Dendritic cell treated with granulocyte-macrophage colony-stimulating factor and Interleukin-4, amounts not matched to agents 40 ng/mL and 50 ng/mL, for 4 days (primary cell): ENCODE measurements at regions not wholly inside any gene's neighbourhood (a gene's known extent, or its start where the extent isn't known, plus 50 kb on each side); places are given as distances from the start of the nearest gene placed in this dataset.

Experiments
- H3K27ac Mint-ChIP-seq: one replicate; pipeline ENCODE4 v1.8.0; 2022; ENCODE audit warnings: mild to moderate bottlenecking, mixed read lengths
- H3K27me3 Mint-ChIP-seq: one replicate; pipeline ENCODE4 v1.8.0; 2022; ENCODE audit warnings: mild to moderate bottlenecking, mixed read lengths
- H3K36me3 Mint-ChIP-seq: one replicate; pipeline ENCODE4 v1.8.0; 2022; ENCODE audit warnings: low read depth, mixed read lengths
- H3K4me1 Mint-ChIP-seq: one replicate; pipeline ENCODE4 v1.8.0; 2022; ENCODE audit warnings: low read depth, mixed read lengths
- H3K4me3 Mint-ChIP-seq: one replicate; pipeline ENCODE4 v1.8.0; 2022; ENCODE audit warnings: mild to moderate bottlenecking, moderate library complexity, mixed read lengths
- H3K9me3 Mint-ChIP-seq: one replicate; pipeline ENCODE4 v1.8.0; 2022; ENCODE audit warnings: mixed read lengths
- intact Hi-C: fragments of 100-400 bp; cut with micrococcal nuclease; formaldehyde crosslinking; loops from one replicate; pipeline ENCODE4 v1.15.0; 2022

DNA sequence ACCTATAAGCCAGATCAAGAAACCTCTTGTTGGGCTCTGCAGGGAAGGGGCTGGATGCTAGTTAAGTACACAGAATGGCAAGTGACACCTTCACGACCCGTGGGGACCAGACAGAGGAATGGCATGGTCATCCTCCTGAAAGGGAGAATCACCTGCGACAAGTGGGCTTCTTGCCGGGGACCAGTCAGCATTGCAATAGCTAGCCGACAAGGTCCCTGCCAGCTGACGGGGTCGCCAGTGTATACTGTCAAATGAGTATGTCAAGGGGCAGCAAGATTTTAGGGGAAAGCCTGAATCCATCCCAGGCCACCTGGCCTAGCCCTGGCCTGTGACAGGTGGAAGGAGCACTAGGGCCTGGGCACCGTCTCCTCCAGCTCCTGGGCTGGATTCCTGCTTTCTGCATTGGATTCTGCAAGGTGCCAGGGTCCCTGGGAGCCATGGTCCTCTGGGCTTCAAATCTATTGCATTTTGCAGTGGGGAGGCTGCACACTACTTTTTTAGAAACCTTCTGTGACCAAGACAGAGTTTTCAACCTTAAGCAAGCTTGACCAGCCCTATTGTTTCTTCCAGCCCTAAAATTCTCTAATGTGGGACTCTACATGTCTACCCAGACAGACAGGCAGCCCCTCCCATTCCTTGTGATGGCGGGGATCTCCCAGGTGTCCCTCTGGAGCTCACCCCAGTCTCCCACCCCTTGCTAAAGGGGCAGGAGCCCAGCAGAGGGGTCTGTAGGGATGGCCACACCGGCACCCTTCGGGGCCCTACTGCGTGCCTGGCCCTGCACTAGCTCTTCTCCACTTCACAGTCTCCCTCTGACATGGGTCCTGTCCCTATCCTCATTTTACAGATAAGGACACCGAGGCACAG, 178.5 kb downstream of the GLI2 start:
- Mint-ChIP-seq H3K4me1 (no peaks in the 10 kb centered on the region), H3K27ac (no peak overlapping the region), H3K4me3 (no peak overlapping the region), H3K27me3 (no peaks in the 10 kb centered on the region), H3K36me3 (no peaks in the 10 kb centered on the region), H3K9me3 (no peaks in the 10 kb centered on the region)
- intact Hi-C loops: no loop called here

DNA sequence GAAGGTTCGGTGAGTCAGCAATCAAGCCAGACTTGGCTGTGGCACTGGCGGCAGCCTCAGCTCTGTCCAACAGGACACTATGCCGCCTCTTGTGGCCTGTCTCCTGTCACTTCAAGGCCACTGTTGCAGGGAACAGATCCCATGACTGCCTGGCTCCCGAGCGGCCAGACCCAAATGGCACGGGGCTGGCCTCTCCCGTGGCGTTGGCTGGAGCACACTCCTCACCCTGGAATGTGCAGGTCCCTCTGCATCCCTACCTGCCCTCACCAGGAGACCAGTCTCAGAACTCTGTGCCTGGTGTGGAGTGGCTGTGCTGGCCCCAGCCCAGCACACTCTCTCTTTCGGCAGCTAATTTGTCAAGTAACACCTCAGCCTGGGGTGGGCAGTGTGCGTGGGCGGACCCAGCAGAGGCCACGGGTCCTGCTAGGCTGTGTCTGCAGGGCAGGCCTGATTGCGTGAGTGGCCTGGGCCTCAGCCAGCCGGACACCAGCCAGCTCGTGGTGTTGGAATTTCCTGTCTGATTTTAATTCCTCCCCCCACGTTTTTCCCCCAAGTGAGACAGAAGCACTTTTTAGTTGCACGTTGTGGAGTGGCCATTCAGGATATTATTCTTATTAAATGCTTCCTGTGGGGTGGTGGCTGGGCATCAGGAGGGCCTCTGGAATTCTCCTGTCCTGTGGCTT, 179.3 kb downstream of the GLI2 start:
- Mint-ChIP-seq H3K4me1 (no peaks in the 10 kb centered on the region), H3K27ac (no peak overlapping the region), H3K9me3 (no peaks in the 10 kb centered on the region), H3K4me3 (no peak overlapping the region), H3K27me3 (no peaks in the 10 kb centered on the region), H3K36me3 (no peaks in the 10 kb centered on the region)
- intact Hi-C loops: no loop called here

DNA sequence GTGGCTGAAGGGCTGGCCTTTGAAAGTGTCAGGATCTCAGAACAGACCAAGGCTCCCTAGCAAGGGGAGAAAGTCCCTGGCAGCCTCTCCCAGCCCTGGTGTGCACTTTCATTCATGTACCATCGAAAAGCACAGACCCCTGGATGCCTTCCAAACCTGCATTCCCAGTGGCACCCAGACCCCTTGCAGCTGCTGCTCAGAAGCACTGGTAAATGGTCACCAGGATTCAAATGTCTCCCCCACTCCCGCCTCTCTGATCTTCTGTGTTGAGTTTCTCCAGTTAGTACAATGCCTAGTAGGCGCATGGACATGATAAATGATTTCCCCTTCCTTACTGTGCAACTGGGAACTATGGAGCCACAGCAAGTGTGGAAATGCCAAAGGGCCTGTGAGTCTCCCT, 180.0 kb downstream of the GLI2 start:
- no peaks in the 10 kb centered on the region for H3K36me3 Mint-ChIP-seq
- no peaks in the 10 kb centered on the region for H3K27me3 Mint-ChIP-seq
- H3K4me1 Mint-ChIP-seq: no peaks in the 10 kb centered on the region
- no peak overlapping the region for H3K4me3 Mint-ChIP-seq
- no peaks in the 10 kb centered on the region for H3K9me3 Mint-ChIP-seq
- intact Hi-C loops: no loop called here
- no peak overlapping the region for H3K27ac Mint-ChIP-seq

DNA sequence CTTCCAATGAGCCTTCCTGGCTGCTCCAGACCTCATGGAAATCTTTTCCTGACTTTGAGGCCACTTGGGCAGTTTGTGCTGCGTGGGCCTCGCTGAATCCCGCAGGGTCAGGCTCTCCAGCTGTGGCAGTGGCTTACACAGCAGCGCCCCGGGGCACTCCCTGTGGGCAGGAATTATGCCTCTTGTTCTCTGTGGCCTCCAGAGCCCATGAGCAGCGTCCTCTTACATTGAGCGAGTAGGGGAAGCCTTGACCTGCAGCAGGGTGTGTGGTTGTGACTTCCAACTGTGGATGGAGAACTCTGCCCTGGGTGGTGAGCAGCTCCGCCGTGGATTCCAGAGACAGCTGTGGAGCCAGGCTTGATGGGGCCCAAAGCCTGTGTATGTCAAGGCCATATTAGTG, 180.8 kb downstream of the GLI2 start:
- no peaks in the 10 kb centered on the region for H3K27me3 Mint-ChIP-seq
- intact Hi-C loops: no loop called here
- H3K4me3 Mint-ChIP-seq: no peak overlapping the region
- no peaks in the 10 kb centered on the region for H3K36me3 Mint-ChIP-seq
- no peaks in the 10 kb centered on the region for H3K4me1 Mint-ChIP-seq
- H3K9me3 Mint-ChIP-seq: no peaks in the 10 kb centered on the region
- H3K27ac Mint-ChIP-seq: no peak overlapping the region

DNA sequence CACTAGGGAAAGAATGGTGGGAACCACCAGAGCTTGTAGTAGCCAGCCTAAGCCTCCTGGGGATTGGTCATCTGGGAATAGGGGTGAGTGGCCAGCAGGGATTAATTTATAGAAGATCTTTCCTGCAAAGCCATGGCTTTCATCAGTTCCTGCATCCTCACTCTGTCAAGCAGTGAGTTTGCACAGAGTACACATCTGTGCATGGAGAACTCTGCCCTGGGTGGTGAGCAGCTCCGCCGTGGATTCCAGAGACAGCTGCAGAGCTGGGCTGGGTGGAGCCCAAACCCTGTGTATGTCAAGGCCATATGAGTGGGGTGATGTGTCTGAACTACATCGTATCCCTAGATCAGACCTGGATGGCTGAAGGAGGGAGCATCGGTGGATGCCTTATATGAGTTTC, 182.2 kb downstream of the GLI2 start:
- intact Hi-C loops: no loop called here
- no peaks in the 10 kb centered on the region for H3K27me3 Mint-ChIP-seq
- H3K27ac Mint-ChIP-seq: no peak overlapping the region
- no peaks in the 10 kb centered on the region for H3K9me3 Mint-ChIP-seq
- H3K4me1 Mint-ChIP-seq: no peaks in the 10 kb centered on the region
- no peak overlapping the region for H3K4me3 Mint-ChIP-seq
- no peaks in the 10 kb centered on the region for H3K36me3 Mint-ChIP-seq

DNA sequence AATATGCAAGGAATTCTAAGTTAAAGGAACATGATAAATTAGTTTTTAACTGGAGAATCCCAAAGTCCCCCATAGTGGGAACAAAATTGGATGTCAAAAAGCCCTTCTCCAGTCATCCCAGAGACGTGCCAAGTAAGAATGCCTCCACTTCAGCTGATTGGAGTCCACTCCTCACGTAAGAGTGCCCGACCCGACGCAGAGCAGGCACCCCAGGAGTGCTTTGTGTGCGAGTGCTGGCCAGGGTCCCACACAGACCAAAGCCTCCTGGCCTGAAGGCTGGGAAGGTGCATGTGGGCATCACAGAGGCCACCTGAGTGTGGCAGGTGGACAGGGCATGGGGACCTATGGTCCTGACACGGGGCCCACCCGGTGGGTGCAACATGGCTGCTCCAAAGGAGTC, 183.5 kb downstream of the GLI2 start:
- no peaks in the 10 kb centered on the region for H3K4me1 Mint-ChIP-seq
- H3K9me3 Mint-ChIP-seq: no peaks in the 10 kb centered on the region
- no peaks in the 10 kb centered on the region for H3K27me3 Mint-ChIP-seq
- no peak overlapping the region for H3K4me3 Mint-ChIP-seq
- no peaks in the 10 kb centered on the region for H3K36me3 Mint-ChIP-seq
- intact Hi-C loops: no loop called here
- no peak overlapping the region for H3K27ac Mint-ChIP-seq

DNA sequence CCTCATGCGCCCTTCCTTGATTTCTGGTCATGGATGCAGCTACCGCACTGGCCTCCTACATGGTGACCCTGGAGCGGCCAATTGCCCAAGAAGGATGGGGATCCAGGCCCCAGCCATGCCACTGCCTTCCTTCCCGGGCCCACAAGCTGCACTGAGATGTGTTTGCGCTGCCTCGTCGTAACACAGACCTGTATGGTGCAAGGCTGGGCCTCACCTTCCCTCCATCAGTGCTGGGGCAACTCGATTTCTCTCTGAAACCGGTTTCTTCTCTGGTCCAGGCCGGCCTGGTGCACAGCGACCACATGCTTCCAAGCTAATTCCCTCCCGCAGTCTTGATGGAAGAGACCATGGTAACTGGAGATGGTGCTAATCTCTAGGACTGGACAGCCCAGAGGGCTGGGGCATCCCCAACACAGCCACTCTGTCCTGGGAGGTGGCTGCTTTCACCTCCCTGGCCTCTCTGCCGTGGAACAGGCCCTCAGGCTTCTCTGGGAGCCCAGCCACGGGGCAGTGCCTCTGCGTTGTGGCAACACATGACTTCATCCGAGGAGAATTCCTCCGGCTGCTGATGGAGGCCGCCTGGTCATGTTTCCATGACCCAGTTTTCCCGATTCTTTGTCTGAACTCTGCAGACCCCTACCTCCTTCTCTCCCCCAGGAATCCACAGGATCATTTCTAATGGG, 184.2 kb downstream of the GLI2 start:
- Mint-ChIP-seq H3K36me3 (no peaks in the 10 kb centered on the region), H3K27me3 (no peaks in the 10 kb centered on the region), H3K9me3 (no peaks in the 10 kb centered on the region), H3K27ac (no peak overlapping the region), H3K4me3 (no peak overlapping the region), H3K4me1 (no peaks in the 10 kb centered on the region)
- intact Hi-C loops: no loop called here

DNA sequence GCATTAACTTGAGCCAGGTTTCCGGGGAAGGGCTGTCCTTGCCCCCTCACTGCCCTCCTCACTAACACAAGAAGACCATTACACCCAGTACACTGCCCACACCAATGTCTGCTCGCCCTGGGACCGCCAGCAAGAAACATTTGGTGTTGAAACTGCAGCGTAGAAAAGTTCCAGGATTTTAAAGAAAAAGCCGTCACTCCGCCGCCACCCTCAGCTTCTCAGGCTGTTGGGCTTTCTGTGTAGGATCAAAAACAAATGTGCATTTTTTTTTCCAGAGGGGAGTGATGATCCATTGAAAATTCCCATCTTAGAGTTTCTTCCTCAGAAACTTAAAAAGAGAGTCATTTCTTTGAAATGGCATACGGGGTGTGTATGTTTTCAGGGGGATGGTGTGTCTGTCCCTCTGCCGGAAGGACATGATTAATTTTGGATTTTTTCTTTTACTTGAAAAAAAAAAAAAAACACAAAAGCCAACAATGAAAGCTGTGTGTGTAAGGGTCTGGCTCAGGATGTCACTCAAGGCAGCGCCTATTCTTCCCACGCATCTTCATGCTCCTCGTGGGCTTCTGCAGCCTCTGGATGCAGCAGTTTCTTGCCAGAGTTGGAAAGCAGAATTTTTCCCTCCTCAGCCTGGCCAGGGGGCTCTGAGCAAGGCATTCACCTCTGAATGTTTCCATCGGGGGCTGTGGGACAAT, 184.9 kb downstream of the GLI2 start:
- Mint-ChIP-seq H3K9me3 (no peaks in the 10 kb centered on the region), H3K27me3 (no peaks in the 10 kb centered on the region), H3K4me3 (no peak overlapping the region), H3K36me3 (no peaks in the 10 kb centered on the region), H3K27ac (no peak overlapping the region), H3K4me1 (no peaks in the 10 kb centered on the region)
- intact Hi-C loops: no loop called here

DNA sequence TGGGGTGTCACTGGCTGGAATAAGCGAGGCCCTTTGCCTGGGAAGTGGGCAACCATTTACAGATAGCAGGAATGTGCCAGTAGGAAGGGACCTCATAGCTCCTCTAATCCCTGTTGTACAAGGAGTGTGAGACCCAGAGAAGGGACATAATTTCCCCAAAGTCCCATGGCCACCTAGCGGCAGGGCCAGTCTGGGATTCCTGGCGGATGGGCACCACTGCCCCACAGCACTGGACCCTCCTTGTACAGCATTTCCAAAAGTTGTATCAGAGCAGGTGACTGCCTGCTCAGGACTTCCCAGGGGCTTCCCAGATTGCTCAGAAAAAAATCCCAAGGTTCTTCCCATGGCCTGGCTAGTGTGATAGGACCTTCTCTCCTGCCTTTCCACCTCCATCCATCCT, 185.8 kb downstream of the GLI2 start:
- Mint-ChIP-seq H3K36me3 (no peaks in the 10 kb centered on the region), H3K27ac (no peak overlapping the region), H3K27me3 (no peaks in the 10 kb centered on the region), H3K4me1 (no peaks in the 10 kb centered on the region), H3K9me3 (no peaks in the 10 kb centered on the region), H3K4me3 (no peak overlapping the region)
- intact Hi-C loops: no loop called here

DNA sequence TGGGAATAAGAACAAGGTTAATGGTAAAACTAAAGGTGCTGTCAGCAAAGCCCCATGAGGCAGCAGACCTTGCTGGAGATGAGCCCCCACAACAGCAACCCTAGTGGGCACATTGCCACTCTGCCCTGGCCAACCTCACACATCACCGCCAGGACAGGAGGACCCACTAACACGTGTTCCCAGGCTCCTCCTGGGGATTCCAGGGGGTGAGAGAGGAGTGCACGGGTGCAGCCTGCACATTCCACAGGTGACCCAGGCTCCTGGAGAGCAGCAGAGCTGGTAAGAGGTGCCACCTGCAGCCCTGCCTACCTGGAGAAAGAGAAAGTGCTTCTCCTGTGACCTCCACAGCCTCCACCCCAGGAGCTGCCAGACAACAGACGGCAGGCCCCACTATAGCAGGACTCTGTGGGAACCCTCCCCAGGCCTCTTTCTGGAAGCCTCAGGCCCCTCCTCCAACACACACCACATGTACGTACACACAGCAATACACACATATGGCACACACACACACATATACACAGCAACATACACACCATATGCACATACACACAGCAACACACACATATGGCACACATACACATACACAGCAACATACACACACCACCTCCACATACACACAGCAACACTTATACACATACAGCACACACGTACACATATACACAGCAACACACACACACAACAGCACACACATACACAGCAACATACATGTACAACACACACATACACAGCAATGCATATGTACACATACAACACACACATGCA, 187.1 kb downstream of the GLI2 start:
- no peak overlapping the region for H3K4me3 Mint-ChIP-seq
- H3K4me1 Mint-ChIP-seq: no peaks in the 10 kb centered on the region
- no peaks in the 10 kb centered on the region for H3K9me3 Mint-ChIP-seq
- H3K27me3 Mint-ChIP-seq: no peaks in the 10 kb centered on the region
- intact Hi-C loops: no loop called here
- H3K27ac Mint-ChIP-seq: no peak overlapping the region
- H3K36me3 Mint-ChIP-seq: no peaks in the 10 kb centered on the region

DNA sequence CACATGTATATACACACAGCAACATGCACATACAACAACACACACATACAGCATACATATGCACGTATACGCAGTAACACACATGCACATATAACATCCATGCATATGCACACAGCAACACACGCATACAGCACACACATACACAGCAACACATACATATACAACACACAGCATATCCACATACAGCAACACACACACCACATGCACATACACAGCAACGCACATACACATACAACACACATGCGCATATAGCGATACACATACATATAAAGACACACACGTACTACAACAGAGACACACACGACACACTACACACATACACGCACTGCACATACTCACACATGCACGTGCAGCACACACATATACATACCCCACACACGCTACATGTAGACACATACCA, 187.8 kb downstream of the GLI2 start:
- Mint-ChIP-seq H3K9me3 (no peaks in the 10 kb centered on the region), H3K27ac (no peak overlapping the region), H3K36me3 (no peaks in the 10 kb centered on the region), H3K27me3 (no peaks in the 10 kb centered on the region), H3K4me1 (no peaks in the 10 kb centered on the region), H3K4me3 (no peak overlapping the region)
- intact Hi-C loops: no loop called here

DNA sequence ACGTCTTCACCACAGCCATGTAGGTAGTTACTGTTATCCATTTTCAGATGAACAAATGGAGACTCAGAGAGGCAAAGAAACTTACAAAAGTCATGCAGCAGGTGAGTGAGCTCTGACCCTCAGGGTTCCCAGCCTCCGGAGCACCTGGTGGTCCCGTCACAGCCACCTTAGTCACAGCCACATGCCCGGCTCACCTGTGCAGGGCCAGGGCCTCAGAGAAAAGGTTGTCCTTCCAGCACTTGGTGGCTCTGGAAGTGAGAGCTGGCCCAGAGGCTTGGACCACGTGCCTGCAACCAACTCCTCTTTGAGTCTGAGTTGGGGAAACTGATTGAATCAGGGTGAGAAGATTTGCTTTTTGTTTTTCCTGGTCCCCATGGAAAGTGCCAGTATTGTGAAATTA, 189.3 kb downstream of the GLI2 start:
- Mint-ChIP-seq H3K9me3 (no peaks in the 10 kb centered on the region), H3K27me3 (no peaks in the 10 kb centered on the region), H3K4me1 (no peaks in the 10 kb centered on the region), H3K36me3 (no peaks in the 10 kb centered on the region), H3K27ac (no peak overlapping the region), H3K4me3 (no peak overlapping the region)
- intact Hi-C loops: no loop called here

DNA sequence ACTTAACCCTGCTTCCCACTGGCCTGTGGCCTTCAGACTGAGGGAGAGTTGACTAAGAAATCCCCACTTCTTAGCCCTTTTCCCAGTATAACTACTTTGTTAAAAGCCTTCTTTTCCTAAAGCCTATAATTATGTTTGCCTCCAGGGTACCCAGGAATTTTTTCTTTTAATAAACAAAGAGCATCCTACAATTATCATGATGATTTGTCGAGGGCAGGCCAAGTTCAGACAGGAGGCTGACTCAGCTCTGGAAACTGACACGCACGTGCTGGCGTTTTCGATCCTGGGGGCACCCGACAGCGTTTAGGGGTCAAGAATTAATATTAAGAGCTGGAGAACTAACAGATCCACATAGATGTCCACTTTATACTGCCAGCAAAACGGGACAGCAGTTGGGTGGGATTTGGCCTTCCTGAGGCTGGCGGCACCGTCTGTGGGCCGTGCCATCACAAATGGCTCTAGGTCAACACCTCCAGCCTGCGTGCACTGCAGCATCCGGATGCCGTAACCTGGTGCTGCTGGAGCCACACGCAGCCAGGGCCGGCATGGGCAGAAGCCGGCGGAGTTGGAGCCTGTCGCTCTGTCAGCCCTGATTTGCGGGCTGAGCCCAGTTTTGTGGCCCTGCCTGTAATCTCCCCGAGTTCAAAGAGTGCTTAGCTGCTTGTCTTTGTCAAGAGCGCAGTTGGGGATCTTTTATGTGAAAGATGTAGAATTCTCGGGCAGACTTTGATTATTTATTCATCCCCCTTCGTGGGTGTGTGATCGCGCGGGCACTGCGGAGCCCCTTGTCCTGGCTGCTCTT, 191.0 kb downstream of the GLI2 start:
- Mint-ChIP-seq H3K4me3 (no peak overlapping the region), H3K27ac (no peak overlapping the region), H3K9me3 (no peaks in the 10 kb centered on the region), H3K36me3 (no peaks in the 10 kb centered on the region), H3K27me3 (no peaks in the 10 kb centered on the region), H3K4me1 (no peaks in the 10 kb centered on the region)
- intact Hi-C loops: no loop called here
